Esophagus squamous epithelium (tissue), 5 donors: ENCODE measurements at regions not wholly inside any gene's neighbourhood (a gene's known extent, or its start where the extent isn't known, plus 50 kb on each side); places are given as distances from the start of the nearest gene placed in this dataset.

Source experiments
- DNase-seq: peaks from one replicate; lab custom pipeline; 2025; lab: John Stamatoyannopoulos, UW
- H3K27ac ChIP-seq, 4 donors: fragments of 200-600 bp; sonication (generic); one replicate each; pipeline ENCODE4 v1.5.1; 2016 to 2019; ENCODE audit warnings: mild to moderate bottlenecking in 1 of 4
- H3K27me3 ChIP-seq, 4 donors: fragments of 200-600 bp; sonication (generic); 1 replicate in 3 of 4; 2 replicates in 1 of 4; pipeline versions ENCODE4 v1.5.1 to v1.6.0; 2017 to 2021; ENCODE audit warnings: antibody characterized with exemption in 1 of 4
- H3K36me3 ChIP-seq, 3 donors: fragments of 200-600 bp; sonication (generic); one replicate each; pipeline ENCODE4 v1.5.1; 2016 to 2019
- H3K4me1 ChIP-seq, 3 donors: fragments of 200-600 bp; sonication (generic); one replicate each; pipeline ENCODE4 v1.5.1; 2017 to 2019
- H3K4me3 ChIP-seq, 4 donors: fragments of 200-600 bp; sonication (generic); 1 replicate in 3 of 4; 2 replicates in 1 of 4; pipeline ENCODE4 v1.5.1; 2016 to 2019; ENCODE audit warnings: mild to moderate bottlenecking in 2 of 4, moderate library complexity in 1 of 4
- H3K9me3 ChIP-seq, 3 donors: fragments of 200-600 bp; sonication (generic); one replicate each; pipeline ENCODE4 v1.5.1; 2016 to 2019
- POLR2A ChIP-seq, 4 donors: fragments of 450-650 bp; IDR thresholded peaks; one replicate each; pipeline ENCODE4 v1.6.1; 2017; ENCODE audit warnings: antibody characterized with exemption in 4 of 4, mild to moderate bottlenecking in 4 of 4, moderate library complexity in 3 of 4
- WGBS, 2 donors: methylation state at CpG; one replicate each; pipeline ENCODE4 v1.1.5; 2018; 5-methylcytosine and 5-hydroxymethylcytosine counted together
- intact Hi-C: fragments of 100-400 bp; cut with DNase I; formaldehyde crosslinking; loops from one replicate; pipeline ENCODE4 v1.15.0; 2022
- TF ChIP-seq, protein P1 (sequence below), 6 experiments: fragments of 450-650 bp in 4 of 6; fragments of 200-600 bp in 2 of 6; sonication (generic) in 2 of 6; IDR thresholded peaks; one replicate each; pipeline ENCODE4 v1.5.1; 2016 to 2019; ENCODE audit warnings: antibody characterized with exemption in 6 of 6, mild to moderate bottlenecking in 4 of 6, moderate library complexity in 4 of 6
- donor health status: DM: yes; HTN: yes; CAD: no.

DNA sequence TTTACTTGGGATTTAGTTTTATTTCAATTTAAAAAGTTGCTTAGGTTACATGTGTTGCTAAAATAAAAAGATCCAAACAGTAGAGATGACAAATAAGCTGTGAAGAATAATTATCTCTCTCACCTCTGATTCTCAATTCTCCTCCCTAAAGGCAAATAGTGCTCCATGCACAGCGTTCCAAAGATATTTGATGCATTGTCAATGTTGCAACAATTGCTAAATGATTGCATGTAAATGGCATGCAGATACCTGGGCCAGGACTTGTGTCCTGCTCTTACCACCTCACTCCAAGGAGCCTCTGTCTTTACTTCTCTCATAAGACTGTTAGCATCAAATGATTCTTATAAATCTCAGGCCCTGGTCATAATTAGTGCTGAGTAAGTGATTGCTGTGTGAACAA lies 217.7 kb downstream of the SEC23IP start:
- no peak for DNase-seq
- Histone ChIP-seq H3K4me1 (peaks cover 0 to 10% (median 0%) of the 10 kb centered on the region in 3 donors), H3K9me3 (no peaks in the 10 kb centered on the region), H3K27ac (no peak overlapping the region), H3K4me3 (no peak overlapping the region), H3K36me3 (no peaks in the 10 kb centered on the region), H3K27me3 (no peaks in the 10 kb centered on the region)
- intact Hi-C loops = no loop called here
- TF ChIP-seq POLR2A (IDR thresholded peaks at IDR 0.05) = no peak
- TF ChIP-seq, protein P1, sequence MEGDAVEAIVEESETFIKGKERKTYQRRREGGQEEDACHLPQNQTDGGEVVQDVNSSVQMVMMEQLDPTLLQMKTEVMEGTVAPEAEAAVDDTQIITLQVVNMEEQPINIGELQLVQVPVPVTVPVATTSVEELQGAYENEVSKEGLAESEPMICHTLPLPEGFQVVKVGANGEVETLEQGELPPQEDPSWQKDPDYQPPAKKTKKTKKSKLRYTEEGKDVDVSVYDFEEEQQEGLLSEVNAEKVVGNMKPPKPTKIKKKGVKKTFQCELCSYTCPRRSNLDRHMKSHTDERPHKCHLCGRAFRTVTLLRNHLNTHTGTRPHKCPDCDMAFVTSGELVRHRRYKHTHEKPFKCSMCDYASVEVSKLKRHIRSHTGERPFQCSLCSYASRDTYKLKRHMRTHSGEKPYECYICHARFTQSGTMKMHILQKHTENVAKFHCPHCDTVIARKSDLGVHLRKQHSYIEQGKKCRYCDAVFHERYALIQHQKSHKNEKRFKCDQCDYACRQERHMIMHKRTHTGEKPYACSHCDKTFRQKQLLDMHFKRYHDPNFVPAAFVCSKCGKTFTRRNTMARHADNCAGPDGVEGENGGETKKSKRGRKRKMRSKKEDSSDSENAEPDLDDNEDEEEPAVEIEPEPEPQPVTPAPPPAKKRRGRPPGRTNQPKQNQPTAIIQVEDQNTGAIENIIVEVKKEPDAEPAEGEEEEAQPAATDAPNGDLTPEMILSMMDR (IDR thresholded peaks at IDR 0.05) = no peak
- 26 to 31% methylated on average over 1 of the region's 1 CpG for WGBS, 2 donors

DNA sequence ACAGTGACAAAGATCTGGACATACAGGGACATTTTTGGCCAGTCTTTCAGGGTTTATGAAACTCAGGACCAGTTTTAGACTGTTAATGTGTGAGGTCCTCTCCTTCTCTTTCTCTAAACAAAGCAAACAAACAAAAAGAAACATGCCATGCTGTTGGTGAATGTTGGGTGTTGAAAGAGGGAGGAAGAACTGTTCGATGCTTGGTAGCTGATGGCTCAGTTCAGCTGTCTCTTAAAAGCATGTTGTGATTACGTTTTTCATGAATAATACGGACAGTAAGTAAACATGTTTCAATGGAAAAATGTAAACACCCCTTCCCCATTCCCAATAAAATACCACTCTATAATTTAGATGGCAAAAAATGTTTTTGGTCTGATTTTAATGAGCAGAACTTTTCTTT lies 219.1 kb downstream of the SEC23IP start:
- no peaks in the 10 kb centered on the region for H3K27me3 ChIP-seq
- intact Hi-C loops = no loop called here
- H3K27ac ChIP-seq = no peak overlapping the region
- peaks cover 0 to 23% (median 0%) of the 10 kb centered on the region in 3 donors for H3K4me1 ChIP-seq
- TF ChIP-seq, protein P1 (IDR thresholded peaks at IDR 0.05) = no peak
- no peak for TF ChIP-seq POLR2A (IDR thresholded peaks at IDR 0.05)
- 33 to 67% methylated on average over 3 of the region's 3 CpGs for WGBS, 2 donors
- no peak overlapping the region for H3K4me3 ChIP-seq
- DNase-seq = no peak
- H3K36me3 ChIP-seq = no peaks in the 10 kb centered on the region
- no peaks in the 10 kb centered on the region for H3K9me3 ChIP-seq

DNA sequence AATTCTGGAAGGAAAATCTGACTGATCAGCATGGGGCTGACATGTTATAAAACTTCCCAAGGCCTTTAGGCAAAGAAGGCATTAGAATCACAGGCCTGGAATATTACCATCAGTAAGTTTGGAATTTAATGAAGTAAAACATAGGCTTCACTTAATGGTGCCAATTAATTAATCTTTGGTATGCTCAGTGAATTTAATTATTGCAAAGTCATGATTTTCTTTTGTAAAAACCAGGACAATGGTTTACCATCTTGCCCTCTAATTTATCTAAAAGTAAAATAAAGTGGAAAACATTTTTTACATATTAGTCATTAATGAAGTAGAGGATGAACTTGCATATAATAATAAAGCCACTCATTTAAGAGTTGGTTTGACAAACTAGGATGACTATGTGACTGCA lies 220.3 kb downstream of the SEC23IP start:
- H3K4me3 ChIP-seq = no peak overlapping the region
- intact Hi-C loops = no loop called here

DNA sequence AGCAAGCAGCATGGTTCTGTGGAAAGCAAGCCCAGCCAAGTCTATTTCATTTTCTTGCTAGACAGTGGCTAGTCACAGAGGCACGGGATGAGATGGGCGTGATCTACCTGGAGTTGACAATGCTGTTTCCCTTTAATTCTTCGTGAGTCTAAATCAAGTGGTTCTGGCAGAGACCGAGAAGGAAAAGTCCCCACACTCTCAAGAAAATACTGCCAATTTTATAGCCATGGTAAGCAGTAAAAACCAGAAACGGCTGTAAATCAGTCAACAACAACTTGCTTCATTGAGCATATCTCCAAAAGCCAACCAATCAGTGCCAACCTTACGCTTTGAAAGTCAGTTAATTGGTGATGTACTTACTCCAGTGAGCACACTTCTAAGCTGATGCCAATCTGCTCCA lies 223.4 kb downstream of the SEC23IP start:
- intact Hi-C loops = no loop called here
- Histone ChIP-seq H3K27ac (peak overlapping the region in 1 of 4 donors; percentile 29), H3K9me3 (no peaks in the 10 kb centered on the region), H3K27me3 (peaks cover 0 to 5% (median 0%) of the 10 kb centered on the region in 4 donors), H3K4me3 (no peak overlapping the region), H3K36me3 (no peaks in the 10 kb centered on the region), H3K4me1 (peaks cover 0 to 23% (median 0%) of the 10 kb centered on the region in 3 donors)
- DNase-seq = no peak
- no peak for TF ChIP-seq POLR2A (IDR thresholded peaks at IDR 0.05)
- TF ChIP-seq, protein P1 (IDR thresholded peaks at IDR 0.05) = no peak
- WGBS, 2 donors = 31 to 55% methylated on average over 6 of the region's 6 CpGs

More for the DNA sequence above, 220.3 kb downstream of the SEC23IP start:
- DNase-seq = no peak
- Histone ChIP-seq H3K27ac (no peak overlapping the region), H3K4me1 (peaks cover 0 to 23% (median 0%) of the 10 kb centered on the region in 3 donors), H3K9me3 (no peaks in the 10 kb centered on the region), H3K36me3 (no peaks in the 10 kb centered on the region), H3K27me3 (no peaks in the 10 kb centered on the region)
- TF ChIP-seq, protein P1 (IDR thresholded peaks at IDR 0.05) = no peak
- no peak for TF ChIP-seq POLR2A (IDR thresholded peaks at IDR 0.05)

DNA sequence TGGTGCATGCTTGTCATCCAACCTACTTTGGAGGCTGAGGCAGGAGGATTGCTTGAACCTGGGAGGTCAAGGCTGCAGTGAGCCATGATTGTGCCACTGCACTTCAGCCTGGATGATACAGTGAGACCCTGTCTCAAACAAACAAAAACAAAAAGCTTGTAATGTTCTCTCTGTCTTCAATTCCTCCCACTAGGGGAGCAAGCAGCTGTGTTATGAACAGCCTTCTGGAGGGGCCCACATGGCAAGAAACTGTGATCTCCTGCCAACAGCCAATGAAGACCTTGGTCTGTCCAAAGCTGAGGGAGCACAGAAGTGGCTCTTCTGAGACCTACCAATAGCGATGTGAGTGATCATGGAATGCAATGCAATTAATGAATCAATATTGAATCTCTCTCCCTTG lies 229.2 kb downstream of the SEC23IP start:
- DNase-seq = no peak
- TF ChIP-seq, protein P1 (IDR thresholded peaks at IDR 0.05) = no peak
- TF ChIP-seq POLR2A (IDR thresholded peaks at IDR 0.05) = no peak
- H3K36me3 ChIP-seq = no peaks in the 10 kb centered on the region
- H3K27ac ChIP-seq = no peak overlapping the region
- H3K4me3 ChIP-seq = no peak overlapping the region
- peaks cover 0 to 5% (median 0%) of the 10 kb centered on the region in 4 donors for H3K27me3 ChIP-seq
- intact Hi-C loops = no loop called here
- 100% methylated on average over 1 of the region's 1 CpG for WGBS, 2 donors
- no peaks in the 10 kb centered on the region for H3K4me1 ChIP-seq
- H3K9me3 ChIP-seq = no peaks in the 10 kb centered on the region
